ENCODE measurements at regions not wholly inside any gene's neighbourhood (a gene's known extent, or its start where the extent isn't known, plus 50 kb on each side); places are given as distances from the start of the nearest gene placed in this dataset.
A peak's percentile ranks its signal among the peaks of the same experiment; 100 is the strongest.
"Not testable (repeated sequence)": the region's sequence is repeated elsewhere in the genome, so short reads cannot be mapped to it uniquely, and the experiment has no call there.

- TF ChIP-seq BACH2 (CRISPR knock-in tag; IDR thresholded peaks at IDR 0.05; ENCODE audit: borderline replicate concordance) (no peak), RARB (CRISPR knock-in tag; IDR thresholded peaks at IDR 0.05) (no peak)
Measured at GRCh38 chr7:65221683-65222082, 152.0 kb upstream of the ZNF92 start (continued).

- no peak; the same call in 2 of the 3 replicates for ATAC-seq
- TF ChIP-seq GLIS3 (CRISPR knock-in tag; IDR thresholded peaks at IDR 0.05) (no peak), PPARA (CRISPR knock-in tag; IDR thresholded peaks at IDR 0.05; ENCODE audit: borderline replicate concordance) (no peak), TOX (CRISPR knock-in tag; IDR thresholded peaks at IDR 0.05; ENCODE audit: borderline replicate concordance) (no peak), ZC3H10 (CRISPR knock-in tag; IDR thresholded peaks at IDR 0.05) (no peak), PATZ1 (CRISPR knock-in tag; IDR thresholded peaks at IDR 0.05; ENCODE audit: borderline replicate concordance) (no peak), POU6F1 (CRISPR knock-in tag; IDR thresholded peaks at IDR 0.05; ENCODE audit: borderline replicate concordance, low read depth) (no peak), ZNF565 (CRISPR knock-in tag; conservative IDR thresholded peaks at IDR 0.05; ENCODE audit: low read depth) (no peak), TSHZ2 (CRISPR knock-in tag; IDR thresholded peaks at IDR 0.05) (no peak), ZNF70 (CRISPR knock-in tag; IDR thresholded peaks at IDR 0.05) (no peak), ZFP3 (CRISPR knock-in tag; IDR thresholded peaks at IDR 0.05) (no peak), RARB (CRISPR knock-in tag; IDR thresholded peaks at IDR 0.05) (no peak)
Measured at GRCh38 chr7:65219623-65220022, 154.0 kb upstream of the ZNF92 start.

- peak; percentile 5; the same call in 1 of the 2 replicates for TF ChIP-seq TCF4 (CRISPR knock-in tag; IDR thresholded peaks at IDR 0.05; ENCODE audit: borderline replicate concordance)
- TF ChIP-seq ARNTL (CRISPR knock-in tag; IDR thresholded peaks at IDR 0.05; ENCODE audit: borderline replicate concordance, low read depth) = no peak
- peak; percentile 86 for ATAC-seq
Measured at GRCh38 chr7:65216469-65216868, 157.2 kb upstream of the ZNF92 start.

GRCh38 chr7:65213260-65213659, 160.4 kb upstream of the ZNF92 start:
- peak; percentile 33 for ATAC-seq

GRCh38 chr7:65199221-65199620, 174.4 kb upstream of the ZNF92 start:
- ATAC-seq = not testable (repeated sequence)

- peak; percentile 58 for ATAC-seq
Measured at GRCh38 chr7:65193334-65194058, 180.2 kb upstream of the ZNF92 start.

GRCh38 chr7:65177041-65177440, 170.6 kb upstream of the ERV3-1 start:
- peak; percentile 78; the same call in 2 of the 3 replicates for ATAC-seq

GRCh38 chr7:65150105-65150504, 143.6 kb upstream of the ERV3-1 start:
- not testable (repeated sequence) for ATAC-seq

GRCh38 chr7:65146118-65146914, 139.8 kb upstream of the ERV3-1 start:
- not testable (repeated sequence) for ATAC-seq

GRCh38 chr7:65145710-65146109, 139.2 kb upstream of the ERV3-1 start:
- ATAC-seq = not testable (repeated sequence)

- ATAC-seq = not testable (repeated sequence)
Measured at GRCh38 chr7:65145008-65145407, 138.5 kb upstream of the ERV3-1 start.

GRCh38 chr7:65144557-65144956, 138.1 kb upstream of the ERV3-1 start:
- not testable (repeated sequence) for ATAC-seq

GRCh38 chr7:65144119-65144518, 137.6 kb upstream of the ERV3-1 start:
- not testable (repeated sequence) for ATAC-seq

All from SK-N-SH treated with all-trans-retinoic acid at 6 μM for 48 hours (cell line).